Transverse colon (tissue), 4 donors: ENCODE measurements at regions not wholly inside any gene's neighbourhood (a gene's known extent, or its start where the extent isn't known, plus 50 kb on each side); places are given as distances from the start of the nearest gene placed in this dataset.

Experiments
- POLR2A ChIP-seq: fragments of 450-650 bp; IDR thresholded peaks from one replicate; pipeline ENCODE4 v1.6.1; 2016; ENCODE audit warnings: antibody characterized with exemption, mild to moderate bottlenecking, moderate library complexity
- POLR2AphosphoS5 ChIP-seq, 3 donors: sonication (generic); formaldehyde crosslinking; IDR thresholded peaks; one replicate each; pipeline ENCODE4 v1.6.1; 2016; ENCODE audit warnings: antibody characterized with exemption in 3 of 3
- TF ChIP-seq, protein P1 (sequence below), 5 experiments: fragments of 200-600 bp in 3 of 5; fragments of 450-650 bp in 2 of 5; sonication (generic) in 3 of 5; IDR thresholded peaks; 1 replicate in 2 of 5; 2 replicates in 3 of 5; pipeline ENCODE4 v1.5.1; 2016 to 2017; ENCODE audit warnings: antibody characterized with exemption in 5 of 5, inconsistent platforms in 3 of 5, mild to moderate bottlenecking in 2 of 5, moderate library complexity in 1 of 5

DNA sequence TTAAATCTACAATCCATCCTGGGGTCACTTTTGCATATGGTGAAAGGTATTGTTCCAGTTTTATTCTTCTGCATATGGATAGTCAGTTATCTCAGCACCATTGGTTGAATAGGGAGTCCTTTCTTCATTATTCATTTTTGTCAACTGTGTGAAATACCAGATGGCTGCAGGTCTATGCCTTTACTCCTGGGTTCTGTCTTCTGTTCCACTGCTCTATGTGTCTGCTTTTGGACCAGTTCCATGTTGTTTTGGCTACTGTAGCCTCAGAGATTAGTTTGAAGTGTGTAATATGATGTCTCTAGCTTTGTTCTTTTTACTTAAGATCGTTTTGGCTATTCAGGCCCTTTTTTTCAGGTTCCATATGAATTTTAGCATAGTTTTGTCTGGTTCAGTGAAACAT lies 795.8 kb downstream of the OTOL1 start:
- TF ChIP-seq, protein P1, sequence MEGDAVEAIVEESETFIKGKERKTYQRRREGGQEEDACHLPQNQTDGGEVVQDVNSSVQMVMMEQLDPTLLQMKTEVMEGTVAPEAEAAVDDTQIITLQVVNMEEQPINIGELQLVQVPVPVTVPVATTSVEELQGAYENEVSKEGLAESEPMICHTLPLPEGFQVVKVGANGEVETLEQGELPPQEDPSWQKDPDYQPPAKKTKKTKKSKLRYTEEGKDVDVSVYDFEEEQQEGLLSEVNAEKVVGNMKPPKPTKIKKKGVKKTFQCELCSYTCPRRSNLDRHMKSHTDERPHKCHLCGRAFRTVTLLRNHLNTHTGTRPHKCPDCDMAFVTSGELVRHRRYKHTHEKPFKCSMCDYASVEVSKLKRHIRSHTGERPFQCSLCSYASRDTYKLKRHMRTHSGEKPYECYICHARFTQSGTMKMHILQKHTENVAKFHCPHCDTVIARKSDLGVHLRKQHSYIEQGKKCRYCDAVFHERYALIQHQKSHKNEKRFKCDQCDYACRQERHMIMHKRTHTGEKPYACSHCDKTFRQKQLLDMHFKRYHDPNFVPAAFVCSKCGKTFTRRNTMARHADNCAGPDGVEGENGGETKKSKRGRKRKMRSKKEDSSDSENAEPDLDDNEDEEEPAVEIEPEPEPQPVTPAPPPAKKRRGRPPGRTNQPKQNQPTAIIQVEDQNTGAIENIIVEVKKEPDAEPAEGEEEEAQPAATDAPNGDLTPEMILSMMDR (IDR thresholded peaks at IDR 0.05), result no peak
- TF ChIP-seq POLR2A (no peak), POLR2AphosphoS5 (IDR thresholded peaks at IDR 0.05) (no peak)
